ENCODE measurements at regions not wholly inside any gene's neighbourhood (a gene's known extent, or its start where the extent isn't known, plus 50 kb on each side); places are given as distances from the start of the nearest gene placed in this dataset.

DNA sequence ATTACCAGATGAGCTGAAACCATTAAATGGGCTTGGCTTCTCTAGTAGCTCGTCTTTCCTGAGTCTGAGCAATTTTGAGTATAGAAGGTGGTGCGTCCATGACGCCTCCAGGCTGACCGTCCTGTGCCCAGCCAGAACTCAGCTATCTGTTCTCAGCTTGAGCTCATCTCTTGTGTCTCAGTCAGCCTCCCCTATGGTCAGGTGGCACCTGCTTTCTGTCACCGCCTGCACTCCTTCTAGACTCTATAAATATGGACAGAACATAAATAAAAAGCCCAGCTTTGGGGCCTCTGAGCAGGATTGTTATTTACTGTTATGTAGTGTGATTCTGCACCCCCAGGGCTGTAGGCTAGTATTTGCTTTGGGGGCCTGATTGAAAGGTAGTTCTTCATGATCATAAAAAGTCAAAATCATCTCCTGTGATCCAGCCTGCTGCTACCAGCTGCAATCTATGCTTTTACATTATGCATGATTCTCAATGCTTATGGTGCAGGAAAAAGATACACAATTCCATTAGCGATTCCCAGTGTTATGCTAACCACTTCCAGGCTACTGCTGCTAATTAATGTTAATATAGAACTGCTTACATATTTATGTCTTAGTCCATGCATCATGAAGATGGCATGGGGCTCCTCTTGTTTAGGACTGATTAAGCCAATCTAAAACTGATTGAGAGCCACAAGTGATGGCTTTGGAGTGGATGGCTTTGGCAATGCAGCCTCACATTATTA, 72.5 kb upstream of the TMTC4 start:
- WGBS (ENCODE audit: extremely low coverage, insufficient coverage, insufficient read length): no CpG with 5 or more reads among the region's 6 CpGs

DNA sequence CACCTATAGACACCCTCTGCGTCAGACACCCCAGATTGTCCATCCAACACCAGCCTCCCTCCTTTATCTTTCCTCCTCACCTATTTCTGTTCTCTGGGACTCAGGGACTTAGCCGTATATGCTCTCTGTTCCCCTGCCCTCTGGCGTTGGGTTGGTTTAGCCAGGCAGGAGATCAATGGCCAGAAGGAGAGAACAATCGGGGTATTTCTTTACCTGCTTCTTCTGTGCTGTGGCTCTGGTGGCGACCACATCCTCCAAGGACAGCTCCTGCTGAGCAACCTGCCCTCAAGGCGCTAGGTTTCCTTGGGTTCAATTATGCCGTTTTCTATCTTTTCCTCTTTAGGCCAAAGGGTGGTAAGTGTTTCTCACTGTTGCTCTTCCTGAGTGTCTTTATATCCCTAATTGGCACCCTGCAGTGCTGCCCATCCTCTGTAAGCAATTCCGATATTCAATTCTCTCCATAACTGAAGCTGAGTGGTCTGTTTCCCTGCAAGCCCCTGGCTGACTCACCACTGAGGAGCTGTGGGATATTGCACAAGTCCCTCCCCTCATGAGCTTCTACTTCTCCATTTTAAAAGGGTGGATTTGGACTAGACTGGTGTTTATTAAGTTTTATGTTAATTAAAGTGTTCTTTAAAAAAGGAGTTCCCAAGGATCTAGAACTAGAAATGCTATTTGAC, 63.7 kb upstream of the TMTC4 start:
- no peaks in the 10 kb centered on the region for H3K36me3 ChIP-seq (ENCODE audit: control insufficient read depth in 1 of 2, insufficient read depth in 2 of 2, low read length in 2 of 2)
- no peak overlapping the region for H3K9ac ChIP-seq (ENCODE audit: low read length)
- no CpG with 5 or more reads among the region's 8 CpGs for WGBS (ENCODE audit: extremely low coverage, insufficient coverage, insufficient read length)

More for the DNA sequence above, 72.5 kb upstream of the TMTC4 start:
- Histone ChIP-seq H2BK12ac (ENCODE audit: low read length) (no peak overlapping the region), H2AFZ (ENCODE audit: insufficient read depth, low read length, poor library complexity) (no peak overlapping the region), H4K8ac (ENCODE audit: low read depth, low read length) (no peak overlapping the region), H3K79me1 (ENCODE audit: low read length) (no peaks in the 10 kb centered on the region), H3K27me3 (ENCODE audit: insufficient read depth, low read length) (no peaks in the 10 kb centered on the region), H2BK5ac (ENCODE audit: low read depth, low read length, poor library complexity) (no peak overlapping the region), H4K12ac (ENCODE audit: low read depth, low read length) (no peak overlapping the region), H3K9ac (ENCODE audit: low read length) (no peak overlapping the region), H3K79me2 (ENCODE audit: control insufficient read depth, insufficient read depth, low read length, poor library complexity) (no peaks in the 10 kb centered on the region), H3K4me2 (ENCODE audit: low read length) (no peak overlapping the region), H2BK120ac (ENCODE audit: insufficient read depth, low read length, poor library complexity) (no peak overlapping the region), H3K4me3 (ENCODE audit: low read depth, low read length) (no peak overlapping the region), H3K36me3 (ENCODE audit: control insufficient read depth in 1 of 2, insufficient read depth in 2 of 2, low read length in 2 of 2) (no peaks in the 10 kb centered on the region), H3K18ac (ENCODE audit: low read length) (no peak overlapping the region), H3K9me3 (ENCODE audit: insufficient read depth, low read depth, low read length) (peaks cover 4% of the 10 kb centered on the region), H4K91ac (ENCODE audit: low read depth, low read length) (no peak overlapping the region), H3K4ac (ENCODE audit: low read depth, low read length) (no peak overlapping the region), H2AK5ac (ENCODE audit: low read length) (no peak overlapping the region), H3K27ac (ENCODE audit: low read depth, low read length) (no peak overlapping the region), H3K23ac (ENCODE audit: low read length) (no peak overlapping the region), H3K4me1 (ENCODE audit: control insufficient read depth in 1 of 2, insufficient read depth in 2 of 2, low read length in 2 of 2) (no peaks in the 10 kb centered on the region), H3K14ac (ENCODE audit: low read length) (no peak overlapping the region)
- no peak for DNase-seq

DNA sequence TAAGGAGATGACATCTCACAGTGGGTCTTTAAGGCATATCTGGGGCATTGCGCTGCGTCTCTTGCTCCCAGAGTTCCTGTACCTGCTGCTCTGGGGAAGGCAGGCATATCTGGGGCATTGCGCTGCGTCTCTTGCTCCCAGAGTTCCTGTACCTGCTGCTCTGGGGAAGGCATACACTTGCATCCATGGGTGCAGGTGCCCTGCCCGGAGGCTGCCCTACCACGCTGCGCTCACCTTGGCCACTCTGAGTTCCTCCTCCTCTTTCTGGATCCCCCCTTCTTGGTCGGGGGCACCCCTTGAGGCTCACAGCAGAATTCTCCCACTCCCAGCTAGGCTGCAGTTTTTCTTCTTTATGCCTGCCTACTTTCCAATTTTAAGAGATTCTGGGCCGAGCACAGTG, 60.9 kb upstream of the TMTC4 start:
- no peak for DNase-seq
- no peak overlapping the region for H4K8ac ChIP-seq (ENCODE audit: low read depth, low read length)
- H4K12ac ChIP-seq (ENCODE audit: low read depth, low read length): no peak overlapping the region
- no peak overlapping the region for H3K4me2 ChIP-seq (ENCODE audit: low read length)
- no peak overlapping the region for H2BK120ac ChIP-seq (ENCODE audit: insufficient read depth, low read length, poor library complexity)
- no peaks in the 10 kb centered on the region for H3K36me3 ChIP-seq (ENCODE audit: control insufficient read depth in 1 of 2, insufficient read depth in 2 of 2, low read length in 2 of 2)
- no peak overlapping the region for H3K23ac ChIP-seq (ENCODE audit: low read length)
- no peak overlapping the region for H2BK12ac ChIP-seq (ENCODE audit: low read length)
- H3K9ac ChIP-seq (ENCODE audit: low read length): no peak overlapping the region
- no peaks in the 10 kb centered on the region for H3K79me2 ChIP-seq (ENCODE audit: control insufficient read depth, insufficient read depth, low read length, poor library complexity)
- WGBS (ENCODE audit: extremely low coverage, insufficient coverage, insufficient read length): no CpG with 5 or more reads among the region's 9 CpGs
- H3K4ac ChIP-seq (ENCODE audit: low read depth, low read length): no peak overlapping the region
- no peak overlapping the region for H2AK5ac ChIP-seq (ENCODE audit: low read length)
- no peaks in the 10 kb centered on the region for H3K9me3 ChIP-seq (ENCODE audit: insufficient read depth, low read depth, low read length)
- H3K14ac ChIP-seq (ENCODE audit: low read length): no peak overlapping the region
- H3K4me1 ChIP-seq (ENCODE audit: control insufficient read depth in 1 of 2, insufficient read depth in 2 of 2, low read length in 2 of 2): peaks cover 0 to 2% of the 10 kb centered on the region in 2 experiments
- H3K4me3 ChIP-seq (ENCODE audit: low read depth, low read length): no peak overlapping the region
- H4K91ac ChIP-seq (ENCODE audit: low read depth, low read length): no peak overlapping the region
- no peak overlapping the region for H2AFZ ChIP-seq (ENCODE audit: insufficient read depth, low read length, poor library complexity)
- no peak overlapping the region for H3K18ac ChIP-seq (ENCODE audit: low read length)
- no peak overlapping the region for H2BK5ac ChIP-seq (ENCODE audit: low read depth, low read length, poor library complexity)
- no peaks in the 10 kb centered on the region for H3K79me1 ChIP-seq (ENCODE audit: low read length)
- H3K27me3 ChIP-seq (ENCODE audit: insufficient read depth, low read length): no peaks in the 10 kb centered on the region
- no peak overlapping the region for H3K27ac ChIP-seq (ENCODE audit: low read depth, low read length)

More for the DNA sequence above, 63.7 kb upstream of the TMTC4 start:
- Histone ChIP-seq H3K4me3 (ENCODE audit: low read depth, low read length) (no peak overlapping the region), H3K4me2 (ENCODE audit: low read length) (no peak overlapping the region), H4K8ac (ENCODE audit: low read depth, low read length) (no peak overlapping the region), H3K27me3 (ENCODE audit: insufficient read depth, low read length) (no peaks in the 10 kb centered on the region), H4K91ac (ENCODE audit: low read depth, low read length) (no peak overlapping the region), H3K4me1 (ENCODE audit: control insufficient read depth in 1 of 2, insufficient read depth in 2 of 2, low read length in 2 of 2) (peaks cover 0 to 2% of the 10 kb centered on the region in 2 experiments), H2BK120ac (ENCODE audit: insufficient read depth, low read length, poor library complexity) (no peak overlapping the region), H3K9me3 (ENCODE audit: insufficient read depth, low read depth, low read length) (no peaks in the 10 kb centered on the region), H2BK12ac (ENCODE audit: low read length) (no peak overlapping the region), H3K14ac (ENCODE audit: low read length) (no peak overlapping the region), H3K79me1 (ENCODE audit: low read length) (no peaks in the 10 kb centered on the region), H3K27ac (ENCODE audit: low read depth, low read length) (no peak overlapping the region), H3K79me2 (ENCODE audit: control insufficient read depth, insufficient read depth, low read length, poor library complexity) (no peaks in the 10 kb centered on the region), H2AFZ (ENCODE audit: insufficient read depth, low read length, poor library complexity) (no peak overlapping the region), H3K4ac (ENCODE audit: low read depth, low read length) (no peak overlapping the region), H3K23ac (ENCODE audit: low read length) (no peak overlapping the region), H2AK5ac (ENCODE audit: low read length) (no peak overlapping the region), H3K18ac (ENCODE audit: low read length) (no peak overlapping the region), H2BK5ac (ENCODE audit: low read depth, low read length, poor library complexity) (no peak overlapping the region), H4K12ac (ENCODE audit: low read depth, low read length) (no peak overlapping the region)
- no peak for DNase-seq

DNA sequence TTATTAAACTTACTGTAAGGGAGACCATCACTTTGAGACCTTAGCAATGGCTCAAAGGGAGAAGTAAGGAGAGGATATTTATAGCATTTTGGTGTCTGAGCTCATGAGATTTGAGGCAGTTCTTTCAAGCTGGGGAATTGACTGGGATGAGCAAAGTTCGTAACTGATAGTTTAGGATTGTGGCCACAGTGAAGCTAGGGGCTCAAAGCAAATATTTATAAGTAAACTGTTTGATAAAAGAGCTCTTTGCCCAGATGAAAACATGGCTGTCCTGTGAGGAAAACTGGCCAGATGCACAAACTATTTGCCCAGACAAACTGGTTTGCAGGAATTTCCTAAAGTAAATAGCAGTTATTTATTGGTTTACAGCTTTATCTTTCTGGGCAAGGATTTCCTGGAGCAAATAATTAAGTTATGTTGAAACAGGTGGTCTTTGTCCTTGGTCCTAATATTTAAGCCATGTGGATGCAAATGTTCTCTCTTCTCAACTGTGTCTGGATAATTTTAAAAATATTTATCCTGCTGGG, 59.7 kb upstream of the TMTC4 start:
- no peak overlapping the region for H3K9ac ChIP-seq (ENCODE audit: low read length)
- no peaks in the 10 kb centered on the region for H3K9me3 ChIP-seq (ENCODE audit: insufficient read depth, low read depth, low read length)
- no CpG with 5 or more reads among the region's 1 CpG for WGBS (ENCODE audit: extremely low coverage, insufficient coverage, insufficient read length)
- no peak overlapping the region for H2BK120ac ChIP-seq (ENCODE audit: insufficient read depth, low read length, poor library complexity)
- no peak overlapping the region for H2BK5ac ChIP-seq (ENCODE audit: low read depth, low read length, poor library complexity)
- no peaks in the 10 kb centered on the region for H3K79me1 ChIP-seq (ENCODE audit: low read length)
- H4K12ac ChIP-seq (ENCODE audit: low read depth, low read length): no peak overlapping the region
- peak in 1 of 2 donors; percentile 19 for DNase-seq
- no peak overlapping the region for H3K4ac ChIP-seq (ENCODE audit: low read depth, low read length)
- H3K4me1 ChIP-seq (ENCODE audit: control insufficient read depth in 1 of 2, insufficient read depth in 2 of 2, low read length in 2 of 2): peaks cover 0 to 2% of the 10 kb centered on the region in 2 experiments
- no peak overlapping the region for H3K23ac ChIP-seq (ENCODE audit: low read length)
- H3K36me3 ChIP-seq (ENCODE audit: control insufficient read depth in 1 of 2, insufficient read depth in 2 of 2, low read length in 2 of 2): no peaks in the 10 kb centered on the region
- H3K79me2 ChIP-seq (ENCODE audit: control insufficient read depth, insufficient read depth, low read length, poor library complexity): no peaks in the 10 kb centered on the region
- no peaks in the 10 kb centered on the region for H3K27me3 ChIP-seq (ENCODE audit: insufficient read depth, low read length)
- H3K14ac ChIP-seq (ENCODE audit: low read length): no peak overlapping the region
- H2AK5ac ChIP-seq (ENCODE audit: low read length): no peak overlapping the region
- no peak overlapping the region for H4K91ac ChIP-seq (ENCODE audit: low read depth, low read length)
- no peak overlapping the region for H3K4me2 ChIP-seq (ENCODE audit: low read length)
- no peak overlapping the region for H4K8ac ChIP-seq (ENCODE audit: low read depth, low read length)
- no peak overlapping the region for H3K27ac ChIP-seq (ENCODE audit: low read depth, low read length)
- no peak overlapping the region for H2BK12ac ChIP-seq (ENCODE audit: low read length)
- no peak overlapping the region for H3K4me3 ChIP-seq (ENCODE audit: low read depth, low read length)
- H3K18ac ChIP-seq (ENCODE audit: low read length): no peak overlapping the region
- H2AFZ ChIP-seq (ENCODE audit: insufficient read depth, low read length, poor library complexity): no peak overlapping the region

All from trophoblast cell (in vitro differentiated cells and primary cell).